Vagina (tissue), 2 donors: ENCODE measurements at regions not wholly inside any gene's neighbourhood (a gene's known extent, or its start where the extent isn't known, plus 50 kb on each side); places are given as distances from the start of the nearest gene placed in this dataset.

Source experiments
- DNase-seq, 2 donors: peaks; one replicate each; pipeline ENCODE4 v3.0.0-alpha.2; 2017; ENCODE audit errors: extremely low spot score in 2 of 2
- H3K27ac ChIP-seq: fragments of 200-600 bp; sonication (generic); one replicate; pipeline ENCODE4 v1.5.1; 2019
- H3K27me3 ChIP-seq: fragments of 200-600 bp; sonication (generic); one replicate; pipeline ENCODE4 v1.5.1; 2019
- H3K36me3 ChIP-seq, 2 donors: fragments of 200-600 bp; sonication (generic); one replicate each; pipeline ENCODE4 v1.5.1; 2017 to 2019
- H3K4me1 ChIP-seq: fragments of 200-600 bp; sonication (generic); one replicate; pipeline ENCODE4 v1.5.1; 2019
- H3K4me3 ChIP-seq, 2 donors: fragments of 200-600 bp; sonication (generic); 1 replicate in 1 of 2; 2 replicates in 1 of 2; pipeline ENCODE4 v1.5.1; 2016 to 2019
- H3K9me3 ChIP-seq: fragments of 200-600 bp; sonication (generic); one replicate; pipeline ENCODE4 v1.5.1; 2019
- CTCF ChIP-seq, 3 experiments: fragments of 450-650 bp in 2 of 3; fragments of 200-600 bp in 1 of 3; sonication (generic) in 1 of 3; IDR thresholded peaks; one replicate each; pipeline ENCODE4 v1.5.1; 2017 to 2019; ENCODE audit warnings: antibody characterized with exemption in 3 of 3, mild to moderate bottlenecking in 2 of 3, moderate library complexity in 2 of 3
- POLR2A ChIP-seq, 2 donors: fragments of 450-650 bp; IDR thresholded peaks; one replicate each; pipeline ENCODE4 v1.6.1; 2017; ENCODE audit warnings: antibody characterized with exemption in 2 of 2, mild to moderate bottlenecking in 2 of 2, moderate library complexity in 2 of 2
- POLR2AphosphoS5 ChIP-seq, 2 donors: sonication (generic); formaldehyde crosslinking; IDR thresholded peaks; one replicate each; pipeline ENCODE4 v1.9.0; 2017; ENCODE audit warnings: antibody characterized with exemption in 2 of 2, mild to moderate bottlenecking in 2 of 2, low read depth in 1 of 2; ENCODE audit not compliant: insufficient read depth in 1 of 2
- intact Hi-C: fragments of 100-400 bp; cut with DNase I; formaldehyde crosslinking; loops from one replicate; pipeline ENCODE4 v1.15.1; 2023

- no peaks in the 10 kb centered on the region for H3K9me3 ChIP-seq
- DNase-seq, result no peak
- no peaks in the 10 kb centered on the region for H3K27me3 ChIP-seq
- intact Hi-C loops, result no loop called here
- TF ChIP-seq CTCF (IDR thresholded peaks at IDR 0.05) (no peak), POLR2A (IDR thresholded peaks at IDR 0.05) (no peak), POLR2AphosphoS5 (IDR thresholded peaks at IDR 0.05; ENCODE audit: insufficient read depth in 1 of 2, low read depth in 1 of 2) (no peak)
- H3K36me3 ChIP-seq, result no peaks in the 10 kb centered on the region
- H3K4me1 ChIP-seq, result no peaks in the 10 kb centered on the region
- H3K4me3 ChIP-seq, result no peak overlapping the region
- no peak overlapping the region for H3K27ac ChIP-seq
Measured at GRCh38 chr14:37972941-37973887, 234.5 kb upstream of the SSTR1 start.

GRCh38 chr14:37974421-37974820 lies 233.3 kb upstream of the SSTR1 start:
- intact Hi-C loops, result no loop called here
- no peaks in the 10 kb centered on the region for H3K4me1 ChIP-seq
- no peak for TF ChIP-seq POLR2AphosphoS5 (IDR thresholded peaks at IDR 0.05; ENCODE audit: insufficient read depth in 1 of 2, low read depth in 1 of 2)
- no peak for TF ChIP-seq CTCF (IDR thresholded peaks at IDR 0.05)
- TF ChIP-seq POLR2A (IDR thresholded peaks at IDR 0.05), result no peak
- no peaks in the 10 kb centered on the region for H3K36me3 ChIP-seq
- no peaks in the 10 kb centered on the region for H3K27me3 ChIP-seq
- H3K4me3 ChIP-seq, result no peak overlapping the region
- no peaks in the 10 kb centered on the region for H3K9me3 ChIP-seq
- no peak for DNase-seq
- no peak overlapping the region for H3K27ac ChIP-seq

DNA sequence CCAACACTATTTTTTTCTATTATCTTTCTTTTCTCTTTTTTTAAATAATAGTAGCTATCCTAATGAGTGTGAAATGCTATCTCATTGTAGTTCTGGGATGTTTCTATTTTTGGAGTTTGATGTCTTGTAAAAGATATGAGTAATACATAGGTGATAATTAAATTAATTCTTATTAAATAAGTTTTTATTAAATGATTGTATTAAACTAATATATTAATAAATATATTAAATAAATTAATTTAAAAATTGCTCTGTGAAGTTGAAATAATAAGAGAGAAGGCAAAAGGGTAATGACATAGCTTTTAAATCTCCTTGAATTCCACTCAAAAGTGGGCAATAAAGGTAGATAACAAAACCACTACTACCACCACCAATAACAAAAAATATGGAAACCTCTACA lies 230.2 kb upstream of the SSTR1 start:
- DNase-seq, result no peak
- Histone ChIP-seq H3K36me3 (no peaks in the 10 kb centered on the region), H3K4me1 (no peaks in the 10 kb centered on the region), H3K9me3 (no peaks in the 10 kb centered on the region), H3K27ac (no peak overlapping the region), H3K27me3 (no peaks in the 10 kb centered on the region), H3K4me3 (no peak overlapping the region)
- intact Hi-C loops, result no loop called here
- TF ChIP-seq POLR2AphosphoS5 (IDR thresholded peaks at IDR 0.05; ENCODE audit: insufficient read depth in 1 of 2, low read depth in 1 of 2), result no peak
- no peak for TF ChIP-seq CTCF (IDR thresholded peaks at IDR 0.05)
- no peak for TF ChIP-seq POLR2A (IDR thresholded peaks at IDR 0.05)

DNA sequence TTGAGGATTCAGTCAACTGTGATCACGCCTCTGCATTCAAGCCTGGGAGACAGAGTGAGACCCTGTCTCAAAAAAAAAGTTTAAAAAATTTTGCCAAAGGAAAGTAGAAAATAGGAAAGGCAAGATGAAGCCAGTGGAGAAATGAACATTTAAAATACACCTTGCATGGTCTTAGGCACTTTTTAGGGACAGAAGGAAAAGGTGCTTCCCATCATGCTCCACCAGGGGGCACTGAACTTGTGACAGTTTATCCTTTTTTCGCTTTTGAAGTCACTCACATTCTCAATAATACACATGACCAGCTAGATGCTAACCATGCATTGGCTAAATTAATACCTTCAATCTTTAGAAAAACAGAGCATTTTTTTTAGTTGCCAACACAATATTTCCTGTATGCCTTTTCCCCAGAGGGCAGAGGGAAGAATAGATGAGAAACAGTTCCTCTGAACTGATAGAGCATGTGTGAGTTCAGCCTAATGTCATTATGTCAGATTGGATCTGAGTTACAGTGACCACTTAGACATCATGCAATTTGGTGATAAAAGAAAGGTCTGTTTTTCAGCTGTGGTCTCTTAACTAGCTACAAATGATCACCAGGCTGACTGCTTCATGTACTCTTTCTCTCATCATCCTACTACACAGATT lies 221.8 kb upstream of the SSTR1 start:
- TF ChIP-seq POLR2A (IDR thresholded peaks at IDR 0.05) (no peak), CTCF (IDR thresholded peaks at IDR 0.05) (peak; percentile 25 to 65 (median 50)), POLR2AphosphoS5 (IDR thresholded peaks at IDR 0.05; ENCODE audit: insufficient read depth in 1 of 2, low read depth in 1 of 2) (no peak)
- H3K27me3 ChIP-seq, result no peaks in the 10 kb centered on the region
- intact Hi-C loops, result no loop called here
- no peak overlapping the region for H3K4me3 ChIP-seq
- H3K36me3 ChIP-seq, result no peaks in the 10 kb centered on the region
- H3K9me3 ChIP-seq, result no peaks in the 10 kb centered on the region
- no peaks in the 10 kb centered on the region for H3K4me1 ChIP-seq
- H3K27ac ChIP-seq, result no peak overlapping the region
- DNase-seq, result no peak

DNA sequence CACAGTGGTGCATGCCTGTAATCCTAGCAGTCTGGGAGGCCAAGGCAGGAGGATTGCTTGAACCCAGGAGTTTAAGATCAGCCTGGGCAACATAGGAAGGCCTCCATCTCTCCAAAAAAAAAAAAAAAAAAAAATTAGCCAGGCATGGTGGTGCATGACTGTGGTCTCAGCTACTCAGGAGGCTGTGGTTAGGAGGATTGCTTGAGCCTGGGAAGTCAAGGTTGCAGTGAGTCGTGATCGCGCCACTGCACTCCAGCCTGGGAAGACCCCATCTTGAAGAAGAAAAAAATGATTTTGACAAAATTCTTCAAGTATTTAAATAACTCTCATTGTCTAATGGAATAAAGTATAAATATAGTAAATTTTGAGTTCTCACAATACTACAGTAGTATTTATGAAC lies 219.2 kb upstream of the SSTR1 start:
- no peaks in the 10 kb centered on the region for H3K36me3 ChIP-seq
- intact Hi-C loops, result no loop called here

More for the DNA sequence above, 219.2 kb upstream of the SSTR1 start:
- H3K4me3 ChIP-seq, result no peak overlapping the region
- no peak for TF ChIP-seq POLR2A (IDR thresholded peaks at IDR 0.05)
- TF ChIP-seq CTCF (IDR thresholded peaks at IDR 0.05), result no peak
- no peak for TF ChIP-seq POLR2AphosphoS5 (IDR thresholded peaks at IDR 0.05; ENCODE audit: insufficient read depth in 1 of 2, low read depth in 1 of 2)
- no peak overlapping the region for H3K27ac ChIP-seq
- no peak for DNase-seq
- no peaks in the 10 kb centered on the region for H3K9me3 ChIP-seq
- no peaks in the 10 kb centered on the region for H3K27me3 ChIP-seq
- H3K4me1 ChIP-seq, result no peaks in the 10 kb centered on the region
